ENCODE measurements at regions not wholly inside any gene's neighbourhood (a gene's known extent, or its start where the extent isn't known, plus 50 kb on each side); places are given as distances from the start of the nearest gene placed in this dataset.

DNA sequence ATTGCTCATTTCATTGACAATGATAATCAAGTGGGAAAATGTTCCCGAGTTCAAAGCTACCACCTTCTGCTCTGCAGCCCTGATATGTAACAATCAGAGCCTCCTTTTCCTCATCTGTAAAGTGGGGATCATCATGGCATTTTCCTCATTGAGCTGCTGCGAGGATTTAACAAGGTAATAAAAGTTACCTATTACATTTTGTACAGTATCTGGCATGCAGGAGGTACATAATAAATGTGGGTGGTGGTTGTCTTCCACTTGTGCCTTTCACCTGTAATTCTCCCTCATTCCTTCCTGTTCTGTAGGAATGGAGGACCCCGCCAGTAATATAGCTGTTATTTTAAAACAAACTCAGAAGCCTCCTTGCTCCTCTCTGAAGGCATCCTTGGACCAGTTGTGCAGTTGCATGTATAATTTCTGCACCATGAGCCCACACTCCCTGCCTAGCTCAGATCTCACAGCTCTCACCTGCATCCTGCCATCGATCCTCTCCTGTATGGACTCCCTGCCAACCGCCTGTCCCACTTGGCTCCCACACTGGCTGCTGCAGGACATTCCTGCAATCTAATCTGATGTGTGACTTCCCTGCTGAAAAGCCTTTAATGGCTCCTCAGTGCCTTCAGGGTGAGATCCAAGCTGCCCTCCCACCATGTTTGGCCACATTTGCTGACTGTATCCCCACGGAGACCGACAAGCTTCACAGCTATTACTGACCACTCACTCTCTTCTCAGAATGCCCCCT is 350.4 kb downstream of the EN1 start:
- DNase-seq = no peak

DNA sequence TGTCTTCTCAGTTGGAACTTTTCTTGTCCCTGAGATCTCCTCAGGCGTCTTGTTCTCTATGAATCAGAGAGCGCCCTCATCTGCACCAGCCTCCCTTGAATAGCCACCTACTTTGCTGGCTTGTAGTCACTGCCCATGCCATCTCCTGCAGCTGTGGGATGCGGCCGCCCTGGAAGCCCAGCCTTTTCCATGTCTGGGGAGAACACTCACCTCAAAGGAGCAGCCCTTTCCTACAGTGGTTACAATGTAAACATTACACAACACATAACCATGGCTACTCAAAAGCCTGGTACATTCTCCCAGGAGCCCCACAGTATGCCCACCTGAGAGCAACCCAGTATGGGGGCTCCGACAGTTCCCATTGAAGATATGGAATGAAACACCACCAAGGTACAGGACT is 351.0 kb downstream of the EN1 start:
- no peak for DNase-seq

DNA sequence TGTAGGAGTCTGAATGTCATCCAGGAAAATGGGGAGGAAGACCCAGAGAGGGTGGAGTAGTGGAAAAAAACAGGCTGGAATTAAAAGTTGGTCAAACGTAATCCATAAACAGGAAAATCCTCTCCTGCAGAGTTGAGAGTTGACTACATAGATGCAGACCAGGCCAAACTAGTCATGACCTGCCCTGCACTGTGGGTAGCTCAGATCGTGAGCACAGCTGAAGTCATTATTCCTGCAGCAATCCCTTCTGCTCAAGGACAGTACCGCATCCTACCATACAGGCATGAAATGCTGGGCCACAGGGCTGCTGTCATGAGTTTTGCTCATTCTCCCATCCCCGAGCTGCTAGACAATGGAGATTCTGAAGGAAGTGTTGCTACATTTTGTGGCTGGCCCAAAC is 352.2 kb downstream of the EN1 start:
- DNase-seq = no peak

DNA sequence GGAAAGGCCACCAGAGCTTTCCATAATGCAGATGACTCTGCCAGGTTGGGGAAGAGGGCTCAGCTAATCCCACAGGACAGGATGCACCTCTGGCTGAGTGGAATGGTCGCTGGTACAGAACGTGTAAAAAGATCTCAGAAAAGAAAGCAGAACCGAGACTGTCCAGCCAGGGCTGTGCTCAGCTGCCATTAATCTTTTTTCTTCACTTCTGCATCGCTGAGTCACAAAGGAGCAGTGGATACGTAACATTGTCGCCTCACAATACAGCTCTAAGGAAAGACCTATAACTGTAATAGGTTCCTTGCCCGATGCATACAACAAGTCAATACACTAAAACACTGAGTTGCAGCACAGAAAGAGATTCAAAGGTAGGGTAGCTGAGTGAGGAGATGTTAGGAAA is 354.2 kb downstream of the EN1 start:
- DNase-seq = no peak

DNA sequence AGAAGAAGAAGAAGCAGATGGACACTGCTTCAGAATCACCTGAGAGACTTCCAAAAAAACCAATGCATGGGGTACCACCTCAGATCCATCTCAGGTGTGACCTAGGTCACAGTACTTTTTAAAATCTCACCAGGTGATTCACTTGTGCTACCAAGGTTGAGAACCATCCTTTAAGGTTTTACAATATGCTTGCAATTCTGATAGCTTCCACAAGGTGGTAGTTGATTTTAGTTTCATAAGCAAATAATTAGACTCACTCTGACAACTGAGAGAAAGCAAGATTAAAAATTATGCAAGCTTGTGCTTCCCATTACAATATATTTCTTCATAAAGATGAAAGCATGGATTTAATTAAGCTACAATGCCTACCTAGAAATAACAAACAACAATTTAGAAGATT is 355.1 kb downstream of the EN1 start:
- DNase-seq = no peak

DNA sequence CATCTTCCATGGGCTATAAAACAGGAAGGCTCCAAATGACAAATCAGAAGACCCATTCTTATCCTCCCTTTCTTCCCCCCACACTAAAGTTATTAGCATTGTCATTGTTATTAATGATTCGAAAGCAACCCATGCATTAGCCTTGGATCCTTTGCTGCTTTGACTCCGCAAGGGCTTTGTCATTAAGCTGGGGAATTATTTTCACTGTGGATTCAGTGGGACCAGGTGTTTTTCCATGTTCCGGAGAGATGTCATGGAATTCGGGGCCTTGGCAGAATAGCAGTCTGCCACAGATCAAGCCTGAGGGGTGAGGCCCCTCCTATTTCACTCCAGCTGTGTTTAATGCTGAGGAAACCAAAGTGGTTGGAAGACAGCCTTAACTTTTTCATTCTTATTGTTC is 357.1 kb downstream of the EN1 start:
- no peak for DNase-seq

DNA sequence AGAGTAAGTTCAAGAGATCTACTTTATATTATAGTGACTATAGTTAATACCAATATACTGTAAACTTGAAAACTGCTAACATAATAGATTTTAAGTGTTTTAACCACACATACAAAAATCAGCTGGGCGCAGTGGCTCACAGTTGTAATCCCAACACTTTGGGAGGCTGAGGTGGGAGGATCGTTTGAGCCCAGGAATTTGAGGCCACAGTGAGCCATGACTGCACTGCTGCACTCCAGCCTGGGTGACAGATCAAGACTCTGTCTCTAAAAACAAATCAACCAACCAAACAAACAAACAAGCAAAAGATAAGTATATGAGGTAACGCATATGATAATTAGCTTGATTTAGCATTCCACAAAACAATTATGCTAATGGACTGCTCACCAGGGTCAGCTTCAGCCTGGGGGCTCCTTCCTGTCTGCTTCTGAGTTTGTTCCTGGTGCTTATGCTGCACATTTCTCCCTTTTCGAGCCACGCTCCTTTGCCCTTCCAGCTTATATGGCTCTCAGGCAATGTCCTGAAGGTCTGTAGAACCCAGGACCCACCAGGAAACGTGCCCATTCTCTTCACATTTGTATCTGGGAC is 357.6 kb downstream of the EN1 start:
- no peak for DNase-seq

DNA sequence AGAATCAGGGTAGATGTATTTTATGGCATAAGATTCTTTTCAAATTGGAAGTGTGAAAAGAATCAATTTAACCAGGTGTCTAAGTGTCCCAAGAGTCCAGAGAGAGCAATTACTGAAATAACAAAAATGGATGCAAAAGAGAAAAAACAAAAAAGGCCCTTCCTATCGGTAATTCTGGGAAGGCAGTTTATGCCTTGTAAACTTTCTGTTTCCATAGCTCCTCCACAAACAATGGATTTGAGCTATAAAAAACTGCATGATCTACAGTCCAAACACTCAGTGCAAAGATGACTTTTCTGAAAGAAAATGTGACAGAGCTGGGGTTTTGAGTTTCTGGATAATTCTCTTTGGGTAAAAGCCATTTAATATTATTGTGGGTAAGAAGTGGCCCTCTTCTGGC is 366.1 kb downstream of the EN1 start:
- DNase-seq = no peak

DNA sequence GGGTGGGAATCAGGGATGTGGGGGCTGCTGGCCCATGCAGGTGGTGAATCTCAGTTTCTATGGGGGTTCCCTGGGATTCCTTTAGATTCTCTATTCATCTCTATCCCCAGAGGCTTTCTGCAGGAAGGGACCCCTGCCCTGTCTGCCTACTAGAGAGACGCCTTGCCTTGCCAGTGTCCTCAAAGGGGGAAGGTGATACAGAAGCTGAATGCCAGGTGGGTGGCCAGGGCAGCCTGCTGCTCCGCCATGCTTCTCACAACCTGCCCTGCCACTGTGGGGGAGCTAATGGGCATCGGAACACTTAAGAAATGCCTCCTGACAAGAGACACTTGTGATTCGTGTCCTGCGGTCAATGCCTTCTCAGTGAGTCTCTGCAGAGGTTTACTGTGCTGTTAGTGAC is 368.4 kb downstream of the EN1 start:
- DNase-seq = no peak

DNA sequence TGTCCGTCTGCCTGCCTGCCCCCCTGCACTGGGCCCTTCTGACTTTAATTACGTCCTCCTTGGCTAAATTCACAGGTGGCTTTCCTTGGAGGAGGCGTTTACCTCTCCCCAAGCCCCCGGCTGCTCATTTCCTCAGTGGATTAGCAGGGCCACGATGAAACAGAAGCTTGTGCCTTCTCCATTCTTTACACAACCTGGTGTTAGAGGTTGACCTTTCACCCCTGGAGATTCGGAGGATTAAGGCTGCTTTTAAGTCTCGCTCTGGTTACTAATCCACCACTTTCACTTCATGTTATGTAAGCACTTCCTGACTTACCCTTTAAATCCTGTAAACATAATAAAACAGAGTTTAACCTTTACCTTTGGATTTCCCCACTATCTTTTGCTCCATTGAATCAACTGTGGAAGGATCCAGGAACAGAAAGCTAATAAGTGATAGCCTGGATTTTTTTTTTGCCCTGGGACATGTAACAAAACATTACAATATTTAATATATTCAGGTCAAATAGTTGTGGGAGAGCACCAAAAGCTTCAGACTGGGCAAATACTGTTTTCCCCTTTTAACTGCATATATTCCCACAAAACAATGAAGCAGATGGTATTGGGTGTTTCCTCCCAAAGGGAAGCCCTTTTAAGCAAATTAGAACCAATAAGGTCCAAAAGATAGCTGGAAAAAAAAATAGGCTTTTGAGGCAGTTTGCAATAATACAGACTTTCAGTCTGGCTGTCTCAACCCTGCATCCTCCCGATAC is 370.2 kb downstream of the EN1 start:
- DNase-seq = no peak

DNA sequence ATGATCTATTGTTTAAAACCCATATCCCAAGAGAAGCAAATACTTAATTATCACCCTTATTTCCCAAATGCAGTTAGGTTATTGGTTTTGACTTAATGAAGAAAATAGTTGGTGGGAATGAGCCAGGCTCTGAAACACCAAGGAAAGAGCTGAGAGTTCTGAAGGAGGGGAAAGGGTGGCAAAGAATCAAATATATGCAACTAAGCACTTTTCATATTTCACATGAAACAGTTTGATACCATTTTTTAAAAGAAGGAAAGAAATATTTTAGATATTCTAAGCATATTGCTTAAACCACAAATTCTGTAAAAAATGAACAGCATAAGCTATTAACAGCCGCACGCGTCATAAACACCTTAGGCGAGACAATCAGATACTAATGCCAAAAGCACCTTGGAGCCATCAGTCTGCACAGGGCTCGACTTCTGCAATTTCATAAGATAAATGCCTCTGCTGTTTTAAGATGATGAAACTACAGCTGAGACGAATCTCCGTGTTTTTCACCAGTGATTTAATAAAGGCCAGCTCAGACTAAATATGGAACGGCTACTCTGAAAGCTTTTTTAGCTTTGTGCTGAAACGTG is 371.7 kb downstream of the EN1 start:
- no peak for DNase-seq

DNA sequence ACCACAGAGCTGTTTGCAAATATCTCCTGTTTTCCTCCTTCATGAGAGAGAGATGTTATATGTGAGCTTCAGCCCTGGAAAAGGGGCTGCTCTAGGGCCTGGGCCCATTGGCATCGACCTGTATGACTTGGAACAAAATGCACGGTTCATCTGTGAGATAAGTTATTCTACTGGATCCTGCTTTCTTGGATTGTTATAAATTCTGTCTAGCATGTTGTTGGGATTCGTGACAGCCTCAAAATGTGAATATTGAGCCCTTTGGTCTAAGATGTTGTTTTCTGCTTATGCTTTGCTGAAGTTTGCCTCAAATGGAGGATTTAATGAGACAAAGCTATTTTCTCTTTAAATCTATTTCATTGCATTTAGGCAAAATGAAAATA is 372.9 kb downstream of the EN1 start:
- no peak for DNase-seq

DNA sequence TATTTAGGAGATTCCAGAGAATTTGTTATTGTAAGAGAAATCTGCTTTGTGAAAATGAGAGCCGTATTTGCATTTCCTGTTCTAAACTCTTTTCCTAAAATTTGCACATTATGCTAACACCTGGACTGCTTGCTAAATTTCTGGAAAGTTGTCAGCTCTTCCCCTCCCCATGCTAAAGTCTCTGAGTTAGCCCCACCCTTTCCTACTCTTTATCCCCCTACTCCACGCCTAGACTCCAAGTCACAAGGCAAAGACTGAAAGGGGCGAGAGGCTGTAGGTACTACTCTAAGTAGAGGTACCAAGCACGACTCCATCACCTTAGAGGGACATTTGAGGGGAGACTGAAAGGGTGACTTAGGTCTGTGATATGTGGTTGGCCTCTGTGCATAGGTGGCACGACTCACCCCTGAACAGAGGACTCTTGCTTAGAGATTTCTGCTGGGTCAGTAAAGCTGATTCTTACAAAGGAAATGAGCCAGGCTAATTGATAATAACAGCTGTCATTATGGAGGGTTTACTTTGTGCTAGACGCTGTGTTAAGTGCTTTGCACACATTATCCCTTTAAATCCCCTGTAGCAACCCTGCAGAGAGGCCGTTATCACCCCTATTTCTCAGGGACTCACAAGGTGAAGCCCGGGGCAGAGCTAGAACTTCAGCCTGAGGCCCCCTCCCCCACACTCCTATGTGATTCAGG is 373.5 kb downstream of the EN1 start:
- no peak for DNase-seq

DNA sequence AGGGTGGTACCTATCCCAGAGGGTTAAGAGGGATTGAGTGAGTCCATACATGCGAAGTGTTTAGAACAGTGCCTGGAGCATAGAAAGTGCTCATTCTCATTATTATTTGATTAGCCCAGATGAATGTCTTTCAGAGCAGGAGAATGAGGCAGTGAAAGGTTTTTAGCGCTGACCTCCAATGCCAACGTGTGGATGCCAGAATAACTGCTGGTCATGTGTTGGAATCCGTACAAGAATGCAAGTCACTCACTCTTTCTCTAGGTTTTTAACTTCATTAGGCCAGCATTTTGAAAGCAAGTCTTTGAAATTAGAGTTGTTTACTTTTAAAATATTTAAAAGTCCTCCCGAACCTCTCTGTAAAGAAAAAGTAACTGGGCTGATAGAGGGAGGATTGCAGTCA is 374.2 kb downstream of the EN1 start:
- no peak for DNase-seq

DNA sequence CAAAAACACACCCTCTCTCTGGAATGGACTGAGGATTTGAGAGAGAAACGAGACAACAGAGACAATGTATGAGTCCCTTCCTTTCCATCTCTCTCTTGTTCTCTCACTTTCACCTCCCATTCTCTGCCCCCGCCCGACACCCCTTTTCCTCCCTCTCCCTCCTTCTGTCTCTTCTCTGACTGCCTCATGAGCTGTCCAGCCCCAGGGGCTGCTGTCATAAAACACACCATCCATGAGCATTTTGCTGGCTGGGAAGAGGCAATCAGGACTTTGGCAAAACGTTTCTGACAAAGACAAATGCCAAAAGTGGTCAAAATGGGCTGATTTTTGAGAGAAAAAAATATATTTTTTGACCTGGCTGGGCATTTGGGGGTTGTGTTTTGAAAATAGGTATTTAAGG is 377.2 kb downstream of the EN1 start:
- no peak for DNase-seq

DNA sequence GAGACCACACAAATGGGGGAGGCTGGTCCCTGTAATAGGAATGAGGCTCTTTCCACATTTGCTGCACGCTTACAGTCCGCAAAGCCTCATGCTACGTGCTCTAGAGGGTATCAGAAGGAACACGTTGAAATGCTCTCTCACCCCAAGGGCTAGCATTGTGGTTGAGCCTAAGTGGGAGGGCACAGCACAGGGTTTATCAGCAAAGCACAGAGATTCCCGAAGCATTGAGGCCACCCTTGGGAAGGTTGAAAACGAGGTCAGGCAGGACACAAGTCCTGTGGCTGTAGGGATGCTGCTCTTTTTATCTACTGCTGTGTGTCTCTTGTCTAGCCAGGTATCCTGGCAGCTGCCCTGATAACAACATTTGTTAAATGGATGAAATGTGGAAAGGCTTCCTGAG is 378.3 kb downstream of the EN1 start:
- no peak for DNase-seq

DNA sequence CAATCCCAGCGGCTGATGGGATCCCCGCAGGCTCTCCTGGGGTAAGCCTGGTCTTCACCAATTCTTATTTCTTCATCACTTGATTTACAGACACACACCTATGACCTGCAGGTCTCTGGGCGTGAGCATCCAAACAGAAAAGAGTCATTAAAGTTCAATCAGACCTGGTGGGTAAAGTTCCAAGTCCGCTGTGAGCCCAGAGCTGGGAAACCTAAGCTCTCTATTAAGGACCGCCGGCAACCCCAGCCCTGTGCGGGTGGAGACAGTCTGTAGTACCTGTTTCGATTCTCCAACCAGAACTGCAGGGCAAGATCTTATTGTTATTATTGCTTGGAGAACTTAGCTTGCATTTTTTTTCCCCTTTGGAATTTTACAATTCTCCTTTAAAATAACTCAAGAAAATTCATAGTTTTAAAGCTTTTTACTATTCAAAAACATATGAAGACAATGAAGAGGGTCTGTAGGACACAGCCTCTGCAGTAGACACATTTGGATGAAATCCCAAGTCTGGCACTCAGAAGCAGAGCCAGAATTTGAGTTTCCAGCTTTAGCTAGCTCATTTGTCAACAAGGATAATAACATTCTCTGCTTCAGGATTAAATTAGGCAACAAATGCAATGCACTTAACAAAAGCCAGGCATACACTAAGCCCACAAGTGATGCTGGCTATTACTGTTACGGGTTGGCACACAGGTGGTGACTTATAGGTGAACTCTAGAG is 376.4 kb downstream of the INSIG2 start:
- DNase-seq = no peak

DNA sequence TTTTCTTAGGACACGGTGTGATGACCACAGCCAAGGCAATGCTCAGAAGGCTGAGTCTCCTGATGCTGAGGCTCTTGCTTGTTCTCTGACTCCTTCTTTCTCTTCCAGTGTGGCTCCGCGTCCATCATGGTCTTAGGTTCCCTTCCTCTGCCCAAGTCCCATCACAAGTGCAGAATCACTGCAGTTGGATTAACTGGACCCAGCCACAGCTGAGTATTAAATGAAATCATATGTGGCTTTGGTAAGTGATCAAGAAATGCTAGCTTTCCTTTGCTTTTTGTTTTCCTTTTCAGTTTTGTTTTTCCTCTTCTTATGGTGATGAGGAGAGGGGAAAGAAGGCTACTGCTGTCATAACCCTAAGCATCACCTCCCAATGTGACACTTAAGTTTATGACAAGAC is 375.8 kb downstream of the INSIG2 start:
- DNase-seq = no peak

DNA sequence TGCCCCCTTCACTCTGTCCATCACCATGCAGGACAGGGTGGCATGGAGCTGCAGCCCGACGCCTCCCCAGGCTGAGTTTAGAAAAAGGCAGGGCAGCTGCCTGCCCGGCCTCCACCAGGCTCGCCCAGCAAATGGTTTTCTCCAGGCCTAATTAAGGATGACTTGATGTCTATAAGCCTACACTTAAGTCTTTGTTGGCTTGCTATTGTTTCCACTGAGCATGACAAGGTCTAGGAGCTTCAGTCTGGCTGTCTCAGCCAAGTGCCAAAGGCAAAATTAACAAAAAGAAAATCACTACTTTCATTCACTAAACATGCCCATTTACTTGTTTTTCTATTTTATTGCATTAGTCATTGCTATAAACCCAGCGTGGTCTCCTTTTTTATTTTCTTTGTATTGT is 372.2 kb downstream of the INSIG2 start:
- DNase-seq = no peak

DNA sequence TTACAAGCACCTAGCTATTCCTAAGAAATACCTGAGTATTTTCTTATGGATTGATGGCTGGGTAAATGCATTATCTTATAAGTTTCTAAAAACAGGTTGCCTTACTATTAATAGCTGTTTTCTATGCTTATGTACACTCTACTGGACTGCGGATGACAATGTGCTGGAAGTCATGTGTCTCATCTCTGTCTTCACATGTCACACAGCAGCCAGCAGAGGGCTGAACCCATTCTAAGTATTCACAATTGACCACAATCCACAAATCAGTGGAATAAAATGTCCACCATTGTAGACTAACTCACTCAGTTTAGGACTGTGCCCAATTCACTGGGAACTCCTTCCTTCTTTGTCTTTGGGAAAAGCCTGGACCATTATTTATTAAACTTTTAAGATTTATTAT is 371.2 kb downstream of the INSIG2 start:
- DNase-seq = no peak

DNA sequence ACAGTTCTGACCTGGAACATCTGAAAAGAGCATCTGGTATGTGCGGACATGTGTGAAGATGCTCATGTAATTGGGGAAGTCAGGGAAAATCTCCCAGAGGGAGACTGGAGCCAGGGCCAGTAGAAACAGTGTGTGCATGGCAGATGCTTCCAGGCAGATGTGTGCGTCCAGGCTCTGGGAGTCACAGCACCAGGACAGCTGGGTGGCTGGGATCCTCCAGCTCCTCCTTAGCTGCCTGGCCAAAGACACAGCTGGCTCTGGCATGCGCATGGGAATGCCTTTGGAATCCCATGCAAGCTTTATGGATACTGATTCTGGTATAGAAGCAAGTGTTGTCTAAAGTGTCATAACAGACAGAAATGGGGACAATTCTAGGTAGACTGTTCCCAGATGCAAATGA is 369.7 kb downstream of the INSIG2 start:
- no peak for DNase-seq

DNA sequence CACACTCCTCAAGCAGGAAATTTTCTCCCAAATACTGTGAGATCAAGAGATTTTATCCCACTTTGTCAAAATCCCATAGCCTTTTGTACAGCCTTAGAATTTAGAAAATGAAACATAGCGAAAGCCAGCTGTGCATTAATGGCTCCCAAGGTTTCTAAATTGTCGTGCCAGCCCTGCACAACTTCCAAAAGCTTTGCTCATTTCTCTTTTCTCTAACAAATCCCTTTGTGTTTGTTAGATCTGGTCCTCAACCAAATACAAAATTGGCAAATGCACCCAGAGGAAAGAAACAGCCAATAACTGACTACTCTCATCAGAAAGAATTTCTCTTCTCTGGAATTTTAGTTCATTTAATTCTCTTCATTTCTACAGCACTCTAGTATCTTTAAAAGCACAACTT is 361.1 kb downstream of the INSIG2 start:
- DNase-seq = no peak

DNA sequence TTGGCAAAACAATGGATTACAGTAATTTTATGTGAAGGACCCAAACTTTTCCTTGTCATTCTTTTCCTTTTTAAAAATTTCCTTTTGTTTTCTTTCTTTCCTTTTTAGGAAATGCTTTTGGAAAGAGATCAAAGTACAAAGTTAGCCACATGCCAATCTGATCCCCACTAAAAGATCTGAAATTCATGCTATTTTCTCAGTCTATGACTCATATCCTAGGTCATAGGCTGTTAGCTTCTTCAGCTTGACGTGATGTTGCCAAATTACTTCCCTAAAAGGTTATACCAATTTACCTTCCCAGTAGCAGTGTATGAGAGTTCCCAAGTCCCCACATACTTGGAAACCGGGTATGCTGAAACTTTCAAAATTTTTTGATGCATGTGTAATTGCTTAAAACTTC is 355.3 kb downstream of the INSIG2 start:
- no peak for DNase-seq
